ENCODE measurements at regions not wholly inside any gene's neighbourhood (a gene's known extent, or its start where the extent isn't known, plus 50 kb on each side); places are given as distances from the start of the nearest gene placed in this dataset.

DNA sequence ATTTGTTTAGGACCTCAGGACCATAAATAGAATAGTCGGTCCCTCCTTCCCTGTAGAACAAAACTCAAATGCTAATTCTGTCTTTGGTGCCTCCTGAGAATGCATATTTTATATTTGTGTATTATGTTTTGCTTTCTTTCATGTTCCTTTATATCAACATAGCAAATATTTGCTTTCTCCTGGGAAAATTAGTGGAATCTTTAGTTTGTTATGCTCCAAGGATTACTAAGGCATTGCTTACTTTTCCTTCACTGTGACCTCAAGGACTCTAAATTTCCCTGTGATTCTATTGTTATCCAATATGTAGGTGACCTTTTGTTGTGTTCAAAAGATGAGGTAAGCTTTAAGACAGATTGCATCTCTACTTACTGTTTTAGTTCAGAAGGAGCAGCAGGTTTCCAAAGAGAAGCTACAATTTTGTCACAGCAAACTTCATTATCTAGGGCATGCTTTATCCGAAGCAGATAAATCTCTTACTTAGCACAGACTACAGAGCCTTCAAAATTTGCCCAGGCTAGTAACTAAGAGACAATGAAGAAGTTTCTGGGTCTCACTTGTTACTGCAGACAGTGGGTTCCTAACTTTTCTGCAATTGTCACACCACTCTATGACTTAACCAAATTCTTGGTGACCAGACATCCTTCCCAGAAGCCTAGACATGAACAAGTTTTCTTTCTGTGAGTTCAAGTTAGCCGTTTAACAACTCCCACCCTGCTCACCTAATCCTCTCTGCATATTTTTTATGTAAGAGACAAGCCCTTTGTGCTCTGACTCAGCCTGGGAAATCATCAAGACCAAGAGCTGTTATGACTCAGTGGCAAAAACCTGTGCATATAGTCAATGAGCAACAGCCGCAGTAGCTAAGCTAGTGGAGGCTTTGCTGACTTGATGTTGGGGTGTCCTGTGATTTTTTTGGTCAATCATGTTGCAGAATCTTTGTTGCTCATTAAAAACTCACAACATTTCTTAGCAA is 378.8 kb downstream of the QKI start:
- H3K27ac Mint-ChIP-seq (ENCODE audit: unreplicated experiment) = no peak overlapping the region

DNA sequence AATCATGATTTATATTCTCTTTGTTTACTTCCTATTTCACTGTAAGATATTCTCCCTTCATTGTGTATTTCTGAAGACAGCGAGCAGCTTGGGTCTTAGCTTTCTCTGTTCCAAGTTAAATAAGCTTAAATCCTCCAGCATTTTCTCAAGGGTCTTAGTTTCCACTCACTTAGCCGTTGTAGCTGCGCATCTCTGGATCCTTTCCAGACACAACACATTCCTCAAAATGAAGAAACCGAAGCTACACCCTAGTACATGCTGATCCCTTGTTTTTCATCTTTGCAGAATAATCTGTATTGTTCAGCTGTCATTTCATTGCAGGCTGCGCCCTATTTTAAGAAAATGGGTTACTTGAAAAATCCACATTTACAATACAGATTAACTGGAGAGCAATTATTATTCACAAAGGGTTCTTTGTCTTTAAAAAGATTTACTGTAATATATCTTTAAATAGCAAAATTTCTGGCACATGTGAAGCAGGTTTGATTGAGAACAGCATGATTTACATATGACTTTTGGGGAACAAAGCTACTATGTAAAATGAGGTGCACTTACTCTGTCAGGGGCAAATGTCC is 375.8 kb downstream of the QKI start:
- H3K9me3 Mint-ChIP-seq (ENCODE audit: low read depth) = no peaks in the 10 kb centered on the region
- TF ChIP-seq, protein P1, sequence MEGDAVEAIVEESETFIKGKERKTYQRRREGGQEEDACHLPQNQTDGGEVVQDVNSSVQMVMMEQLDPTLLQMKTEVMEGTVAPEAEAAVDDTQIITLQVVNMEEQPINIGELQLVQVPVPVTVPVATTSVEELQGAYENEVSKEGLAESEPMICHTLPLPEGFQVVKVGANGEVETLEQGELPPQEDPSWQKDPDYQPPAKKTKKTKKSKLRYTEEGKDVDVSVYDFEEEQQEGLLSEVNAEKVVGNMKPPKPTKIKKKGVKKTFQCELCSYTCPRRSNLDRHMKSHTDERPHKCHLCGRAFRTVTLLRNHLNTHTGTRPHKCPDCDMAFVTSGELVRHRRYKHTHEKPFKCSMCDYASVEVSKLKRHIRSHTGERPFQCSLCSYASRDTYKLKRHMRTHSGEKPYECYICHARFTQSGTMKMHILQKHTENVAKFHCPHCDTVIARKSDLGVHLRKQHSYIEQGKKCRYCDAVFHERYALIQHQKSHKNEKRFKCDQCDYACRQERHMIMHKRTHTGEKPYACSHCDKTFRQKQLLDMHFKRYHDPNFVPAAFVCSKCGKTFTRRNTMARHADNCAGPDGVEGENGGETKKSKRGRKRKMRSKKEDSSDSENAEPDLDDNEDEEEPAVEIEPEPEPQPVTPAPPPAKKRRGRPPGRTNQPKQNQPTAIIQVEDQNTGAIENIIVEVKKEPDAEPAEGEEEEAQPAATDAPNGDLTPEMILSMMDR (IDR thresholded peaks at IDR 0.05) = no peak
- no peak overlapping the region for H3K4me3 Mint-ChIP-seq (ENCODE audit: unreplicated experiment)
- peak overlapping the region; percentile 69 for H3K27ac Mint-ChIP-seq (ENCODE audit: unreplicated experiment)
- no peak for DNase-seq (ENCODE audit: low spot score)
- no peaks in the 10 kb centered on the region for H3K36me3 Mint-ChIP-seq (ENCODE audit: low read depth)
- no peaks in the 10 kb centered on the region for H3K27me3 Mint-ChIP-seq (ENCODE audit: low read depth)
- H3K4me1 Mint-ChIP-seq (ENCODE audit: low read depth) = peaks cover 37% of the 10 kb centered on the region

More for the DNA sequence above, 378.8 kb downstream of the QKI start:
- Mint-ChIP-seq H3K36me3 (ENCODE audit: low read depth) (no peaks in the 10 kb centered on the region), H3K4me1 (ENCODE audit: low read depth) (peaks cover 33% of the 10 kb centered on the region), H3K4me3 (ENCODE audit: unreplicated experiment) (no peak overlapping the region), H3K9me3 (ENCODE audit: low read depth) (no peaks in the 10 kb centered on the region), H3K27me3 (ENCODE audit: low read depth) (no peaks in the 10 kb centered on the region)
- DNase-seq (ENCODE audit: low spot score) = no peak
- TF ChIP-seq, protein P1 (IDR thresholded peaks at IDR 0.05) = no peak

DNA sequence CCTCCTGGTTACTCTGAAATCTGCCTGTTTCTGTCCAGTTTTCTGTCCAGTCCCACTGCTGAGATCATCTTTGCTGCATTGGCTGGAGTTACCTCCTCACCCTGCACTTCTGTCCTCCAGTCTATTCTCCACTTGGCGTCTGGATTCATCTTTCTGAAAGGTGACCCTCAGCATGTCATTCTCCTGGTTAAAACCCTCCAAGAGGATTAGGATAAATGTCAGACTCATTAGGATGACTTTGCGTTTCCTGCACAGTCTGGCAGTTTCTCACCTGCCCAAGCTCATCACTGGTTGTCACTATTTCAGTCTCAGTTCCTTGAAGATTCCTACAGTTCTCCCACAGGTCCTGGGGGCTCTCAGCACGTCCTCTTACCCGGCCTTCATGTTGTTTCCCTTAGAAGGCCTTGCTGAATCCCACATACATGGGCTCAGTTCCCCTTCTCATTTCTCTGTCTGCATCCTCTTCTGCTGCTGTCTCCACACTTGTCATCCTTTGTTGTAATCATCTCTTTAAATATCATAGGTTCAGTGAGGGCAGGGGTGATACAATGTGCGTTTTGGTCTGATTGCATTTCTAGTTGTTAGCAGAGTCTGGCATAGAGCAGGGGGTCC is 374.8 kb downstream of the QKI start:
- peaks cover 37% of the 10 kb centered on the region for H3K4me1 Mint-ChIP-seq (ENCODE audit: low read depth)
- no peak overlapping the region for H3K4me3 Mint-ChIP-seq (ENCODE audit: unreplicated experiment)

DNA sequence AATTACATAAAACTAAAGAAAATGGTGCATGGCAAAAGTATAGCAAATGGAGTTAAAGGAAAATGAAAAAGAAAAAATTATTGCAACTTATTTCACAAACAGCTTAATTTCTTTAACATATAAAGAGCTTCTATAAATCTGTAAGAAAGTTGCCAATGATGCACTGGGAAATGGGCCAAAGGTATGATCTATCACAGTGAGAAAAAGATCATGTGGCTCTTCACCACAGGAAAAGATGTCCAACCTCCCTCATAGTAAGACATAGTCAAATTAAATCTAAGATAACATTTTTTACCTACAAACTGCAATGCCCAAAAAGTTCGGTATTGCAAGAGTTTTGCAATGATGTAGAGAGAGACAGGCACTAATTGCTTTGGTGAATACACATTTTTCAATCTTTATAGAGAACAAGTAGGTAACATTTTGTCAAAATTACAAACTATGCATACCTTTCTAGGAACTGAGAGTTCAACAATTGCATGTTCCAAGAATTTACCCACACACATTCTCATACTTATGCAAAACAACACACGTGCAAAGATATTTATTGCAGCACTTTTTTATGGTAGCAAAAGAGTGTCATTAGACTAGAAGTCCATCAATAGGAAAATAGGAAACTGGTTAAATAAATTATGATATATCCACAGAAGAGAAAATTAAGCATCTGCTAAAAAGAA is 372.6 kb downstream of the QKI start:
- Mint-ChIP-seq H3K27ac (ENCODE audit: unreplicated experiment) (no peak overlapping the region), H3K4me3 (ENCODE audit: unreplicated experiment) (no peak overlapping the region), H3K9me3 (ENCODE audit: low read depth) (no peaks in the 10 kb centered on the region), H3K4me1 (ENCODE audit: low read depth) (peaks cover 28% of the 10 kb centered on the region), H3K36me3 (ENCODE audit: low read depth) (no peaks in the 10 kb centered on the region), H3K27me3 (ENCODE audit: low read depth) (no peaks in the 10 kb centered on the region)
- DNase-seq (ENCODE audit: low spot score) = no peak
- TF ChIP-seq, protein P1 (IDR thresholded peaks at IDR 0.05) = no peak

More for the DNA sequence above, 374.8 kb downstream of the QKI start:
- no peaks in the 10 kb centered on the region for H3K9me3 Mint-ChIP-seq (ENCODE audit: low read depth)
- TF ChIP-seq, protein P1 (IDR thresholded peaks at IDR 0.05) = no peak
- no peak for DNase-seq (ENCODE audit: low spot score)
- H3K27me3 Mint-ChIP-seq (ENCODE audit: low read depth) = no peaks in the 10 kb centered on the region
- H3K27ac Mint-ChIP-seq (ENCODE audit: unreplicated experiment) = no peak overlapping the region
- no peaks in the 10 kb centered on the region for H3K36me3 Mint-ChIP-seq (ENCODE audit: low read depth)
